ENCODE measurements at regions not wholly inside any gene's neighbourhood (a gene's known extent, or its start where the extent isn't known, plus 50 kb on each side); places are given as distances from the start of the nearest gene placed in this dataset.

DNA sequence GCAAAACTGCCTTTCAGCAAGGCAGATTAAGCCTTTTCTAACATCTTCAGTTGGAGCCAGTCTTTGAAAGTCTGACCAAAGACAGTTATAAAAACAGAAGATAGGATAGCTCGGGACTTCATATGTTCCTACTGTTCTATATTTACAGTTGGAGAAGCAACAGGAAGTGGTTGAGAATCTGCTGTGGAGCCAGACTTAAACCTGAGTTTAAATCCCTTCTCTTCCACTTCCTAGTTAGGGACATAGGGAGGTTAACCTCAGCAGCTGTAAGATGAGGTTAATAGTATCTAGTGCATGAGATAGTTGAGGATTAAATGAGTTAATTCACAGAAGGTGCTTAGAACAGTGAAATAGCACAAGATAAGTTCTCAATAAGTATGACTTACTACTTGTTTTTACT, 84.5 kb upstream of the FREM1 start (continued):
- TF ChIP-seq SIN3A (IDR thresholded peaks at IDR 0.05; ENCODE audit: low read depth) (no peak), EZH2phosphoT487 (IDR thresholded peaks at IDR 0.05; ENCODE audit: borderline replicate concordance) (no peak), POLR2A (IDR thresholded peaks at IDR 0.05; ENCODE audit: borderline replicate concordance, extremely low read depth, insufficient read depth, insufficient read length) (no peak), FOSL1 (IDR thresholded peaks at IDR 0.05; ENCODE audit: low read depth) (no peak)
- TF ChIP-seq, protein P1, sequence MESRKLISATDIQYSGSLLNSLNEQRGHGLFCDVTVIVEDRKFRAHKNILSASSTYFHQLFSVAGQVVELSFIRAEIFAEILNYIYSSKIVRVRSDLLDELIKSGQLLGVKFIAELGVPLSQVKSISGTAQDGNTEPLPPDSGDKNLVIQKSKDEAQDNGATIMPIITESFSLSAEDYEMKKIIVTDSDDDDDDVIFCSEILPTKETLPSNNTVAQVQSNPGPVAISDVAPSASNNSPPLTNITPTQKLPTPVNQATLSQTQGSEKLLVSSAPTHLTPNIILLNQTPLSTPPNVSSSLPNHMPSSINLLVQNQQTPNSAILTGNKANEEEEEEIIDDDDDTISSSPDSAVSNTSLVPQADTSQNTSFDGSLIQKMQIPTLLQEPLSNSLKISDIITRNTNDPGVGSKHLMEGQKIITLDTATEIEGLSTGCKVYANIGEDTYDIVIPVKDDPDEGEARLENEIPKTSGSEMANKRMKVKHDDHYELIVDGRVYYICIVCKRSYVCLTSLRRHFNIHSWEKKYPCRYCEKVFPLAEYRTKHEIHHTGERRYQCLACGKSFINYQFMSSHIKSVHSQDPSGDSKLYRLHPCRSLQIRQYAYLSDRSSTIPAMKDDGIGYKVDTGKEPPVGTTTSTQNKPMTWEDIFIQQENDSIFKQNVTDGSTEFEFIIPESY (IDR thresholded peaks at IDR 0.05; ENCODE audit: extremely low read depth, insufficient replicate concordance, low read length) = no peak

DNA sequence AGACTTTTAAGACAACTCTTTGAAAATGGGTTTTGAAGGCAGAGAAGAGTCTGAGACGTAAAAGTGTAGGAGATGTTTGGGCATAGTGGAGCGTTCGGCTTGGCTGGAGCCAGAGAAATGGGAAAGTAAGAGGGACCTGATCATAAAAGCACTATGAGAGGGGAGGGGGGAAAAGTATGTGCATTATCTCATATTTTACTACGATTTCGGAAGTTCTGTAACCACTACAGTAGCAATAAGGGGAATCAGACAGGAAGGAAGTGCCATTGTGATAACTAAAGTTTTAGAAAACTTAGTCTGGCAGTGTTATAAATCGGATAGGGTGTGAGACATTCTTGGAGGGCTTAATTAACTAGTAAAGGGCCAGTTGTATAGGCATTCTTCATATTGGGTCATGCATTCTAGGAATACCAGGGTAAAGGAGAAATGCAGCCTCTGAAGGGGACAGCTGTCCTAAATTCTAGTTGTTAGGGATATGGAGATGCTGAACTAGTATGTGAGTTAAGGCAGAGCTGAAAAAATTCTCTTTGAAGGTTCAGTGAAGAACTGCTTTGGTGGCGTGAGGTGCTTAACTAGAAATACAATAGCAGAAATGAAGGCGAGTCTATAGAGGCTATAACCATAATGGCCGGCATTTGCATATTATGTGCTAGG, 83.8 kb upstream of the FREM1 start:
- Histone ChIP-seq H2AFZ (ENCODE audit: low read depth, low read length, poor library complexity, severe bottlenecking) (no peak overlapping the region), H3K79me2 (ENCODE audit: insufficient read depth, low read length) (no peaks in the 10 kb centered on the region), H3K27me3 (ENCODE audit: insufficient read depth, low read length) (peaks cover 9% of the 10 kb centered on the region; the same call in 1 of the 2 replicates), H3K4me2 (ENCODE audit: low read length) (no peak overlapping the region), H3K4me1 (ENCODE audit: control insufficient read depth in 1 of 2, insufficient read depth in 2 of 2, low read length in 2 of 2) (no peaks in the 10 kb centered on the region), H3K9me3 (ENCODE audit: control insufficient read depth in 1 of 2, insufficient read depth in 1 of 2, low read depth in 1 of 2, low read length in 2 of 2) (no peaks in the 10 kb centered on the region), H3K4me3 (replicated peaks in 1 of 2; ENCODE audit: low read depth in 1 of 2, low read length in 2 of 2) (no peak overlapping the region), H4K20me1 (ENCODE audit: insufficient read depth) (no peaks in the 10 kb centered on the region), H3K27ac (ENCODE audit: low read depth, low read length) (no peak overlapping the region), H3K36me3 (ENCODE audit: control insufficient read depth in 1 of 2, insufficient read depth in 2 of 2, low read length in 2 of 2) (no peaks in the 10 kb centered on the region), H3K9ac (ENCODE audit: low read length) (no peak overlapping the region), H3K9me2 (ENCODE audit: insufficient read depth) (no peaks in the 10 kb centered on the region)
- ChIA-PET RAD21 (ENCODE audit: low non-redundant PET in 1 of 2, low total read pairs in 2 of 2, uncharacterized antibody in 2 of 2, unreplicated experiment in 2 of 2) (no interaction called here), POLR2A (no interaction called here), CTCF (no interaction called here)
- no peak for ATAC-seq
- DNase-seq (ENCODE audit: low read depth, low spot score) = no peak
- intact Hi-C loops (cut with micrococcal nuclease) = no loop called here
- no peak for TF ChIP-seq EZH2phosphoT487 (IDR thresholded peaks at IDR 0.05; ENCODE audit: borderline replicate concordance)
- no peak for TF ChIP-seq TCF7L2 (IDR thresholded peaks at IDR 0.05; ENCODE audit: borderline replicate concordance, extremely low read depth, insufficient read depth, insufficient read length)
- no peak for TF ChIP-seq ELF1 (IDR thresholded peaks at IDR 0.05; ENCODE audit: borderline replicate concordance, low read depth)
- no peak for TF ChIP-seq SRF (IDR thresholded peaks at IDR 0.05; ENCODE audit: low read depth)
- TF ChIP-seq, protein P2, sequence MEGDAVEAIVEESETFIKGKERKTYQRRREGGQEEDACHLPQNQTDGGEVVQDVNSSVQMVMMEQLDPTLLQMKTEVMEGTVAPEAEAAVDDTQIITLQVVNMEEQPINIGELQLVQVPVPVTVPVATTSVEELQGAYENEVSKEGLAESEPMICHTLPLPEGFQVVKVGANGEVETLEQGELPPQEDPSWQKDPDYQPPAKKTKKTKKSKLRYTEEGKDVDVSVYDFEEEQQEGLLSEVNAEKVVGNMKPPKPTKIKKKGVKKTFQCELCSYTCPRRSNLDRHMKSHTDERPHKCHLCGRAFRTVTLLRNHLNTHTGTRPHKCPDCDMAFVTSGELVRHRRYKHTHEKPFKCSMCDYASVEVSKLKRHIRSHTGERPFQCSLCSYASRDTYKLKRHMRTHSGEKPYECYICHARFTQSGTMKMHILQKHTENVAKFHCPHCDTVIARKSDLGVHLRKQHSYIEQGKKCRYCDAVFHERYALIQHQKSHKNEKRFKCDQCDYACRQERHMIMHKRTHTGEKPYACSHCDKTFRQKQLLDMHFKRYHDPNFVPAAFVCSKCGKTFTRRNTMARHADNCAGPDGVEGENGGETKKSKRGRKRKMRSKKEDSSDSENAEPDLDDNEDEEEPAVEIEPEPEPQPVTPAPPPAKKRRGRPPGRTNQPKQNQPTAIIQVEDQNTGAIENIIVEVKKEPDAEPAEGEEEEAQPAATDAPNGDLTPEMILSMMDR (IDR thresholded peaks at IDR 0.05 in 2 of 3, conservative IDR thresholded peaks at IDR 0.05 in 1 of 3; ENCODE audit: borderline replicate concordance in 1 of 3, insufficient read depth in 1 of 3, low read depth in 2 of 3, low read length in 2 of 3) = no peak
- TF ChIP-seq CEBPB (IDR thresholded peaks at IDR 0.05; ENCODE audit: low read depth) = no peak
- TF ChIP-seq EGR1 (IDR thresholded peaks at IDR 0.05; ENCODE audit: low read depth) = no peak
- no peak for TF ChIP-seq EZH2 (IDR thresholded peaks at IDR 0.05)
- TF ChIP-seq, protein P3, sequence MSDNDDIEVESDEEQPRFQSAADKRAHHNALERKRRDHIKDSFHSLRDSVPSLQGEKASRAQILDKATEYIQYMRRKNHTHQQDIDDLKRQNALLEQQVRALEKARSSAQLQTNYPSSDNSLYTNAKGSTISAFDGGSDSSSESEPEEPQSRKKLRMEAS (IDR thresholded peaks at IDR 0.05) = no peak
- no peak for TF ChIP-seq ZFX (IDR thresholded peaks at IDR 0.05)
- no peak for TF ChIP-seq SIN3A (IDR thresholded peaks at IDR 0.05; ENCODE audit: low read depth)
- TF ChIP-seq POLR2AphosphoS5 (IDR thresholded peaks at IDR 0.05; ENCODE audit: low read depth, low read length) = no peak
- TF ChIP-seq YY1 (IDR thresholded peaks at IDR 0.05; ENCODE audit: extremely low read depth, insufficient replicate concordance, low read depth, low read length) = no peak
- BruUV-seq (replicated peaks) = no TSS peak

All from HCT116 (cell line).